ENCODE measurements at regions not wholly inside any gene's neighbourhood (a gene's known extent, or its start where the extent isn't known, plus 50 kb on each side); places are given as distances from the start of the nearest gene placed in this dataset.
"Not testable (repeated sequence)": the region's sequence is repeated elsewhere in the genome, so short reads cannot be mapped to it uniquely, and the experiment has no call there.

DNA sequence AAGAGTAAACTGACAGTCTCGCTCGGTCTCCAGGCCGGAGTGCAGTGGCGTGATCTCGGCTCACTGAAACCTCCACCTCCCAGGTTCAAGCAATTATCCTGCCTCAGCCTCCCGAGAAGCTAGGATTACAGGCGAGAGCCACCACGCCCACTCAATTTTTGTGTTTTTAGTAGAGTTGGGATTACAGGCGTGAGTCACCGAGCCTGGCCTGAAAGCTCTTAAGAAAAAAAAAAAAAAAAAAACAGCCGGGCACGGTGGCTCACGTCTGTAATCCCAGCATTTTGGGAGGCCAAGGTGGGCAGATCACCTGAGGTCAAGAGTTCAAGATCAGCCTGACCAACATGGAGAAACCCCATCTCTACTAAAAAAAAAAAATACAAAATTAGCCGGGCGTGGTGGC lies 55.3 kb upstream of the THOC2 start:
- H3K27ac ChIP-seq (ENCODE audit: low read length); DNase-seq; H3K4me3 ChIP-seq (ENCODE audit: low read length); H3K9me3 ChIP-seq (ENCODE audit: control insufficient read depth, low read depth, low read length); H3K36me3 ChIP-seq (ENCODE audit: control insufficient read depth, insufficient read depth, low read length); H3K27me3 ChIP-seq (ENCODE audit: control insufficient read depth, insufficient read depth, low read length): not testable (repeated sequence)
- WGBS (ENCODE audit: insufficient coverage, low lambda C conversion rate): no CpG with 5 or more reads among the region's 15 CpGs
- peaks cover 11% of the 10 kb centered on the region for H3K4me1 ChIP-seq (ENCODE audit: control insufficient read depth, insufficient read depth, low read length)

DNA sequence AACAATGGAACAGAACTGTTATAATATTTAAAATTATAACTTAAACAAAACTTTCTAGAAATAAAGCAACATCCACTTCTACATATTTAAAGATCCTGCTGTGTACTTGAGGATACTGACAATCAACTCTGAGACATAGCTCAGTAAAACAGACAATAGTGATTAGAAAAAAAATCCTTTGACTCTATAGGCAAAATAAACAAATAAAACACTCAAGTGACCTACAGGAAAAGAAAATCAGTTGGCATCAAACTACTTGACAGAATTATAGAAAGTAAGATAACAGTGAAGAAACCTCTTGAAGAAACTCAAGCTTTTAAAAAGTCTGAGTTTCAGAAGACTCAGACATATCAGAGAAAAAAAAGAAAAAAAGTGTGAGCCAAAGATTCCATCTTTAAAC lies 55.9 kb upstream of the THOC2 start:
- Histone ChIP-seq H3K9me3 (ENCODE audit: control insufficient read depth, low read depth, low read length) (no peaks in the 10 kb centered on the region), H3K36me3 (ENCODE audit: control insufficient read depth, insufficient read depth, low read length) (no peaks in the 10 kb centered on the region), H3K4me1 (ENCODE audit: control insufficient read depth, insufficient read depth, low read length) (peaks cover 11% of the 10 kb centered on the region), H3K27me3 (ENCODE audit: control insufficient read depth, insufficient read depth, low read length) (no peaks in the 10 kb centered on the region), H3K27ac (ENCODE audit: low read length) (no peak overlapping the region), H3K4me3 (ENCODE audit: low read length) (no peak overlapping the region)
- no peak for DNase-seq

DNA sequence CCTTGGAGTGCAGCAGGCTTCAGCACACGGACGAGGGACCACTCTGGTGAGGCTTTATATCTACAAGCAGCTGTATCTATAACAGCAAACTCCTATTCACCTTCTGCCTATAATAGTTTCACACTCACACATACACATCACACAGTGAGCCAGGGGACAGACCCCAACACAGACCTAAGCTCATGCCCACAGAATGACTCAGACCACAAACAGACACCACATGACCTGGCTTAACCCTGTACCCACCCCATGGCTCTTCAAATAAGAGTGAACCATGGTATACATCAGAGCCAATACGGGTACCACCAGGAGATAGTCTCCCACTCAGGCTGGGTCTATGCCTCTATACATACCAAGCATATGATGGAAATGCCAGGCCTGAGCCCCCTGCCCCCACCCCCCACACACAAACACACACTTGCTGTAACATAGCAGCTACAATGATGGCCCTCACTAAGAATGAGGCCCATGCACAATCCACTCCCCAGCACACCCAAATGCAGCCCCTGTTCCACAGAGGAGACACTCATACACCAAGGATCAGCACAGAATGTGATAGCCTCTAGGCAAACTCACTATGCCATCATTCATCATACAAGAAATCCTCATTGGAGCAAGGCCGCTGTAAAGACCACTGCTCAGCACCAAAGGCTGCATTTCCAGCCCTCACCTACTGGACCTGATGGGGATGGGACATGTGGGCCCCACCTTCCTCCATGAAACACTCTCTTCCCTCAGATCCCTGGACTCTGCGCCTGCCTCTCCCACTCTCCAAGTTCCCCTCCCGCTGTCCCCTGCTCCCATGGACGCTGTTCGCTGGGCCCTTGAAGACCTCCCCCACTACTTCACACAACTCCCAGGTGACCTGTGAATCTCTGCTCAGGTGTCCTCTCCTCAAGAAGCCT lies 62.1 kb upstream of the XIAP start:
- Histone ChIP-seq H3K9me3 (ENCODE audit: control insufficient read depth, low read depth, low read length) (no peaks in the 10 kb centered on the region), H3K27ac (ENCODE audit: low read length) (no peak overlapping the region), H3K4me1 (ENCODE audit: control insufficient read depth, insufficient read depth, low read length) (peaks cover 4% of the 10 kb centered on the region), H3K4me3 (ENCODE audit: low read length) (no peak overlapping the region), H3K27me3 (ENCODE audit: control insufficient read depth, insufficient read depth, low read length) (no peaks in the 10 kb centered on the region), H3K36me3 (ENCODE audit: control insufficient read depth, insufficient read depth, low read length) (no peaks in the 10 kb centered on the region)
- WGBS (ENCODE audit: insufficient coverage, low lambda C conversion rate): no CpG with 5 or more reads among the region's 8 CpGs
- DNase-seq: no peak

DNA sequence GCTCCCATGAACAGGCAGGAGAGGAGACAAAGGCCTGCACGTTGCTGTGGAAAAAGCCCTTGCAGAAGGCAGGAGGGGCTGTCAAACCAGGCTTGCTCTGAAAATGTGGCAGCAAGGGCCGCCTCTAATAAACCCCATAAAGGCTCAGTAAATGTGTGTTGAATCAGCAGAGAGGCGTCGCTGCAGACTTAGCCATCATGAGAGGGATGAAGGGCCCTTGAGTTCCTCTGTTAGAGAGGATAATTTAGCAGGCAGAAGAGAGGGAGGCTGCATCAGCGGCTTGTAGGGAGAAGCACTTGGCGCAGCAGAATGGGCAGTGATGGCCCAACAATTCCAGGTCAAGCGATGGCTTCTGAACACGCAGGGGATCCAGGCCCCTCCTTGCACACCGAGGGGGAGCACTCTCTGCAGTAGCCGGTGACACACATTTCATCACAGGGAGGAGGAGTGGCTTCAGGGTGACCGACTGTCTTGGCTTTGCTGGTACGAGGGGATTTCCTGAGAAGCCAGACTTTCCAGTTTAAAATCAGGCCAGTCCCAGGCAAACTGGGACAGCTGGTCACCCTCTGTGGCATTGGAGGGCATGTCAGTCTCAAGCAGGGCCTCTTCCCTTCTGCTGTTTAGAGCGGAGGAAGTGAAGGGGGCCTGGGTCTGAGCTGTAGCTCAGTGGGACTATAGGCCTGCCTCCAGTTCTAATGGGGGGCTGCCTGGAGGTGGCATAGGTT lies 61.0 kb upstream of the XIAP start:
- not testable (repeated sequence) for H3K27ac ChIP-seq (ENCODE audit: low read length); DNase-seq; H3K4me1 ChIP-seq (ENCODE audit: control insufficient read depth, insufficient read depth, low read length); H3K4me3 ChIP-seq (ENCODE audit: low read length); H3K9me3 ChIP-seq (ENCODE audit: control insufficient read depth, low read depth, low read length); H3K27me3 ChIP-seq (ENCODE audit: control insufficient read depth, insufficient read depth, low read length); H3K36me3 ChIP-seq (ENCODE audit: control insufficient read depth, insufficient read depth, low read length)
- no CpG with 5 or more reads among the region's 13 CpGs for WGBS (ENCODE audit: insufficient coverage, low lambda C conversion rate)

DNA sequence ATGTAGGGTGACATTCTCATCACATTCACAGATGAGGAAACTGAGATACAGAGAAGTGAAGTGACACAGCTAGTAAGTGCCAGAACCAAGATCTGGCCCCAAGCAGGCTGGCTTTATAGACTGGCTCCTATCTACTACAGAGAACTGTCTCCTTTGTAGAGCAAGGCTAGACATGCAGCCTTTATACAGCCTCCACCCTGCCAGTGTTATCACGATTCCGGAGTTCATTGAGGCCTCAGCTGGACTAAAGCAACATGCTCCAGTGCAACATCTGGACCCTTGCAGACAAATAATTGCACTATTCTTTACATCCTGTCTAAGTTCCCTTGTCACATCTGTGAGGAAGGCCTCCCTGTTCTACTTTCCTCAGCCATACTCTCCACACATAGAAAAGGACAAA lies 58.0 kb upstream of the XIAP start:
- peak in 1 of 2 donors; percentile 62 for DNase-seq

DNA sequence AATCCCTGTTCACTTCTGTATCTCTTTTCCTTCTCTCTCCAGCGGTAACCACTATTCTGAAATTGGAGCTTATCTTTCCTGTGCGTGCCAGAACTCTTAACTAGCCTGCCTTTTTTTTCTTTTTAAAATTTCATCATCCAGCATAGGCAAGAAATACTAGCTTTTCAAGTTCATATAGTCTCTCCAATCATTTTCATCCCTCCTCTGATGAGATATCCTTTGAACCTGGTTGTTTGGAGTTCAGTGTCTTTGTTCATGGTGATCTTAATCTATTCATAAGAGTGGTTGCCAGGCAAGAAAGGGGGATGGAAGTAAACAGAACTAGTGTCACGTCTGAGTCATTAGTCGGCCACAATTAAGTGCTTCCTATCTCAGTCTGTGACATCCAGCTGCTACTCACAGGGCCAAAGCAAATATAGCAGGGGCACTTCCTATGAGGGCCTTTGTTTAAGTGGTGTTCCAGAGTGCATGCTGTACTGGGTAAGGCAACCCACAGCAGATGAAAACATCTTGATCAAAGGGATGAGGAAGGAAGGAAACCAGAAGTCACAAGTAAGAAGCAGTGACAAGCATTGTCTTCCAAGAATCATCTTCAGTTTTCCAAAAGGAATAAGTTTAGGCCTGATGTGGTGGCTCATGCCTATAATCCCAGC lies 56.4 kb upstream of the XIAP start:
- no peak overlapping the region for H3K4me3 ChIP-seq (ENCODE audit: low read length)
- peak overlapping the region; percentile 79 for H3K27ac ChIP-seq (ENCODE audit: low read length)
- no peaks in the 10 kb centered on the region for H3K36me3 ChIP-seq (ENCODE audit: control insufficient read depth, insufficient read depth, low read length)
- no peaks in the 10 kb centered on the region for H3K9me3 ChIP-seq (ENCODE audit: control insufficient read depth, low read depth, low read length)
- 33% methylated on average over 1 of the region's 4 CpGs for WGBS (ENCODE audit: insufficient coverage, low lambda C conversion rate)
- peaks cover 10% of the 10 kb centered on the region for H3K4me1 ChIP-seq (ENCODE audit: control insufficient read depth, insufficient read depth, low read length)
- DNase-seq: peak; percentile 82 to 94
- H3K27me3 ChIP-seq (ENCODE audit: control insufficient read depth, insufficient read depth, low read length): no peaks in the 10 kb centered on the region

More for the DNA sequence above, 58.0 kb upstream of the XIAP start:
- Histone ChIP-seq H3K36me3 (ENCODE audit: control insufficient read depth, insufficient read depth, low read length) (no peaks in the 10 kb centered on the region), H3K9me3 (ENCODE audit: control insufficient read depth, low read depth, low read length) (no peaks in the 10 kb centered on the region), H3K27me3 (ENCODE audit: control insufficient read depth, insufficient read depth, low read length) (no peaks in the 10 kb centered on the region), H3K27ac (ENCODE audit: low read length) (peak overlapping the region; percentile 48), H3K4me3 (ENCODE audit: low read length) (no peak overlapping the region), H3K4me1 (ENCODE audit: control insufficient read depth, insufficient read depth, low read length) (peaks cover 8% of the 10 kb centered on the region)
- no CpG with 5 or more reads among the region's 2 CpGs for WGBS (ENCODE audit: insufficient coverage, low lambda C conversion rate)

DNA sequence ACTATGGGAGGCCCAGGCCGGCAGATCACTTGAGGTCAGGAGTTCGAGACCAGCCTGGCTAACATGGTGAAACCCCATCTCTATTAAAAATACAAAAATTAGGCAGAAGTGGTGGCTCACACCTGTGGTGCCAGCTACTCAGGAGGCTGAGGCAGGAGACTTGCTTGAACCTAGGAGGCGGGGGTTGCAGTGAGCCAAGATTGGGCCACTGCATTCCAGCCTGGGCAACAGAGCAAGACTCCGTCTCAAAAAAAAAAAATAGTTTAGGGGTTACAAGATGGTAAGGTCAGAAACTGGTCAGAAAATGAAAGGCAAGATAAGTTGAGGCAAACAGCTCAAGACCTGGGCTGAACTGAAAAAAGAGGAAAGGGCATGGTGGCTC lies 55.9 kb upstream of the XIAP start:
- not testable (repeated sequence) for H3K9me3 ChIP-seq (ENCODE audit: control insufficient read depth, low read depth, low read length); H3K27me3 ChIP-seq (ENCODE audit: control insufficient read depth, insufficient read depth, low read length); H3K36me3 ChIP-seq (ENCODE audit: control insufficient read depth, insufficient read depth, low read length); DNase-seq; H3K4me3 ChIP-seq (ENCODE audit: low read length)
- Histone ChIP-seq H3K27ac (ENCODE audit: low read length) (peak overlapping the region; percentile 79), H3K4me1 (ENCODE audit: control insufficient read depth, insufficient read depth, low read length) (peaks cover 15% of the 10 kb centered on the region)
- WGBS (ENCODE audit: insufficient coverage, low lambda C conversion rate): no CpG with 5 or more reads among the region's 4 CpGs

DNA sequence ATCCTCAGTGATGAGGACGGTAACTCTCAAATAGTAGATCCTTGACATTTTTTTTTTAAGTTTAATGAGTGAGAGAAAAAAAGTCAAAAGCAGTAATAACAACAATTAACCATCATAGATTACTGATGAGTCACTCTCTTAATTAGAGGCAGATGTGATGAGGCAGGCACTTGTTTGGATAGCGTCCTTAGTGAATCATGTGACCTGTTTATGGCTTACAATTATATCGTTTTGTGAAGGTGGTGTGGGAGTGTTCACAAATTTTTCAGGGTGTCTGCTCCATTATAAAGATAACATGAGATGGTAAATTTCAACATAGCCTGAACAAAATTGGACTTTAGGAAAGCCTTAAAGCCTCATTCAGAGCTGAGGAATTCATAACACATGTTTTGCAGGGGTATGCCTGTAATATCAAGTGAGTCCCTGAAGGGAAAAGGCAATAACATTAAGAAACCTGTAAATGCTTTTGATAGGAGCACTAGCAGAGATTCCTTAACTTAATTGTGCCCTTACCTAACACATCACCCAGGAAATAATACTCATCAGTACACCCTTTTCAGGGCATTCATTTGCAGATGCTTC lies 51.9 kb upstream of the XIAP start:
- peaks cover 19% of the 10 kb centered on the region for H3K4me1 ChIP-seq (ENCODE audit: control insufficient read depth, insufficient read depth, low read length)
- H3K27ac ChIP-seq (ENCODE audit: low read length): peak overlapping the region; percentile 80
- no peaks in the 10 kb centered on the region for H3K9me3 ChIP-seq (ENCODE audit: control insufficient read depth, low read depth, low read length)
- DNase-seq: peak in 1 of 2 donors; percentile 64
- no peaks in the 10 kb centered on the region for H3K27me3 ChIP-seq (ENCODE audit: control insufficient read depth, insufficient read depth, low read length)
- no peak overlapping the region for H3K4me3 ChIP-seq (ENCODE audit: low read length)
- no peaks in the 10 kb centered on the region for H3K36me3 ChIP-seq (ENCODE audit: control insufficient read depth, insufficient read depth, low read length)
- no CpG with 5 or more reads among the region's 3 CpGs for WGBS (ENCODE audit: insufficient coverage, low lambda C conversion rate)

DNA sequence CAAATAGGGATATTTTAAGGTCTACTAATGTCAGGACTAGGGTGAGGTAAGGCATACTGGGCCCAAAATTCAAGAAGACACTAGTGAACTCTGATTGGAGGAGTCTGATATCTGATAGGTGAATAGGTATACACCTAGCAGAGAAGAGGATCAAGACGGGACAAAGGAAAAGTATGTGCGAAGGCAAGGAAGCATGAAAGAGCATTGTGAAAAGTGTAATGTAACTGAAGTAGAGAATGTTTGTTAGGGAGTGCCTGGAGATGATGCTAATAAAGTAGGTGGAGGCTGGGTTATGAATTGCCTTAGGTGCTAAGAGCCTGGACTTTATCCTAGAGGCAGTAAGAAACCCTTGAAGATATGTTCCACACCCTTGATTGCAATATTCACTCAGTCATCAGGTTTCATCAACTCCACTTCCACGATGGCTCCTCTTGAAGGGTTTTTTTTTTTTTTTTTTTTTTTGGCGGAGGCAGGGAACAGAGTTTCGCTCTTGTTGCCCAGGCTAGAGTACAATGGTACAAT lies 49.9 kb upstream of the XIAP start:
- WGBS (ENCODE audit: insufficient coverage, low lambda C conversion rate): no CpG with 5 or more reads among the region's 5 CpGs
- DNase-seq: peak; percentile 68 to 86
- H3K4me3 ChIP-seq (ENCODE audit: low read length): no peak overlapping the region
- peak overlapping the region; percentile 80 for H3K27ac ChIP-seq (ENCODE audit: low read length)
- H3K4me1 ChIP-seq (ENCODE audit: control insufficient read depth, insufficient read depth, low read length): peaks cover 20% of the 10 kb centered on the region
- H3K9me3 ChIP-seq (ENCODE audit: control insufficient read depth, low read depth, low read length): no peaks in the 10 kb centered on the region
- H3K36me3 ChIP-seq (ENCODE audit: control insufficient read depth, insufficient read depth, low read length): no peaks in the 10 kb centered on the region
- H3K27me3 ChIP-seq (ENCODE audit: control insufficient read depth, insufficient read depth, low read length): no peaks in the 10 kb centered on the region

All from large intestine (tissue), 3 donors.